HEK293 (cell line): ENCODE measurements at regions not wholly inside any gene's neighbourhood (a gene's known extent, or its start where the extent isn't known, plus 50 kb on each side); places are given as distances from the start of the nearest gene placed in this dataset.

Source experiments
- CTCF ChIA-PET: fragments of 350-600 bp; formaldehyde crosslinking; extraction: SDS; loops from one replicate; lab custom pipeline; 2021; ENCODE audit warnings: antibody characterized with exemption; lab: Yijun Ruan, JAX
- POLR2A ChIA-PET: fragments of 300-600 bp; formaldehyde crosslinking; extraction: SDS; loops from one replicate; lab custom pipeline; 2020; ENCODE audit warnings: antibody characterized with exemption, inconsistent platforms; lab: Yijun Ruan, JAX
- H3K27ac ChIP-seq: fragments of 200-500 bp; sonication (Bioruptor generic); 2 replicates; pipeline ENCODE4 v1.5.1; 2014; ENCODE audit warnings: low read depth, low read length, control low read depth, inconsistent platforms; ENCODE audit errors: extremely low read depth
- H3K36me3 ChIP-seq, 2 experiments: fragments of 200-500 bp in 1 of 2; sonication (Bioruptor generic) in 1 of 2; 1 replicate in 1 of 2; 2 replicates in 1 of 2; pipeline ENCODE4 v1.5.1; 2014 to 2017; ENCODE audit warnings: inconsistent platforms in 2 of 2, low read length in 2 of 2; ENCODE audit not compliant: control insufficient read depth in 2 of 2, insufficient read depth in 1 of 2
- H3K4me1 ChIP-seq: fragments of 200-500 bp; sonication (Bioruptor generic); 2 replicates; pipeline ENCODE4 v1.5.1; 2014; ENCODE audit warnings: mild to moderate bottlenecking, low read length, inconsistent platforms; ENCODE audit not compliant: control insufficient read depth, insufficient read depth
- H3K4me3 ChIP-seq: 2 replicates; pipeline ENCODE4 v1.5.1; 2011; ENCODE audit warnings: low read depth, mild to moderate bottlenecking, control low read depth, low read length, moderate library complexity
- H3K9me3 ChIP-seq: fragments of 200-500 bp; sonication (Bioruptor generic); 2 replicates; pipeline ENCODE4 v1.5.1; 2014; ENCODE audit warnings: low read depth, low read length, inconsistent platforms; ENCODE audit not compliant: control insufficient read depth, insufficient read depth
- AEBP2 ChIP-seq: fragments of 450-650 bp; formaldehyde crosslinking; IDR thresholded peaks from 2 replicates; pipeline ENCODE4 v1.5.1; 2016; ENCODE audit warnings: missing biosample characterization, missing genetic modification characterization, borderline replicate concordance
- KLF10 ChIP-seq: fragments of 450-650 bp; IDR thresholded peaks from 2 replicates; pipeline ENCODE4 v1.5.1; 2018; ENCODE audit warnings: missing biosample characterization, mild to moderate bottlenecking, missing genetic modification characterization
- KLF16 ChIP-seq: fragments of 450-650 bp; formaldehyde crosslinking; IDR thresholded peaks from 2 replicates; pipeline ENCODE4 v1.5.1; 2017; ENCODE audit warnings: missing biosample characterization, missing genetic modification characterization
- MZF1 ChIP-seq: fragments of 450-650 bp; formaldehyde crosslinking; IDR thresholded peaks from 2 replicates; pipeline ENCODE4 v1.5.1; 2017; ENCODE audit warnings: missing biosample characterization, missing genetic modification characterization, borderline replicate concordance
- SP2 ChIP-seq: fragments of 450-650 bp; formaldehyde crosslinking; IDR thresholded peaks from 2 replicates; pipeline ENCODE4 v1.5.1; 2016; ENCODE audit warnings: missing biosample characterization, missing genetic modification characterization
- TCF7L2 ChIP-seq: IDR thresholded peaks from 2 replicates; pipeline ENCODE4 v1.6.1; 2011; ENCODE audit warnings: low read depth, mild to moderate bottlenecking, inconsistent platforms, low read length, moderate library complexity, borderline replicate concordance
- ZBTB48 ChIP-seq: fragments of 450-650 bp; formaldehyde crosslinking; IDR thresholded peaks from 2 replicates; pipeline ENCODE4 v1.5.1; 2016; ENCODE audit warnings: missing biosample characterization, missing genetic modification characterization
- ZBTB7A ChIP-seq: fragments of 450-650 bp; formaldehyde crosslinking; IDR thresholded peaks from 2 replicates; pipeline ENCODE4 v1.5.1; 2016; ENCODE audit warnings: low read depth, missing biosample characterization, missing genetic modification characterization
- ZNF174 ChIP-seq: fragments of 450-650 bp; formaldehyde crosslinking; IDR thresholded peaks from 2 replicates; pipeline ENCODE4 v1.5.0; 2017; ENCODE audit warnings: missing biosample characterization, mild to moderate bottlenecking, missing genetic modification characterization
- ZNF18 ChIP-seq: fragments of 450-650 bp; formaldehyde crosslinking; IDR thresholded peaks from 2 replicates; pipeline ENCODE4 v1.5.1; 2016; ENCODE audit warnings: missing biosample characterization, missing genetic modification characterization
- ZNF544 ChIP-seq: fragments of 450-650 bp; formaldehyde crosslinking; IDR thresholded peaks from 2 replicates; pipeline ENCODE4 v1.5.0; 2017; ENCODE audit warnings: missing biosample characterization, missing genetic modification characterization
- ZNF658 ChIP-seq: fragments of 450-650 bp; formaldehyde crosslinking; IDR thresholded peaks from 2 replicates; pipeline ENCODE4; 2016; ENCODE audit warnings: missing biosample characterization, missing genetic modification characterization
- ZNF677 ChIP-seq: fragments of 450-650 bp; IDR thresholded peaks from 2 replicates; pipeline ENCODE4 v1.5.0; 2018; ENCODE audit warnings: missing biosample characterization, mild to moderate bottlenecking, missing genetic modification characterization, moderate library complexity
- ZNF747 ChIP-seq: fragments of 450-650 bp; formaldehyde crosslinking; IDR thresholded peaks from 2 replicates; pipeline ENCODE4 v1.5.1; 2016; ENCODE audit warnings: missing biosample characterization, missing genetic modification characterization
- ZNF830 ChIP-seq: fragments of 450-650 bp; IDR thresholded peaks from 2 replicates; pipeline ENCODE4 v1.5.0; 2018; ENCODE audit warnings: missing biosample characterization, missing genetic modification characterization, low read depth, mild to moderate bottlenecking, moderate library complexity
- ZSCAN23 ChIP-seq: fragments of 450-650 bp; formaldehyde crosslinking; IDR thresholded peaks from 2 replicates; pipeline ENCODE4 v1.5.1; 2016; ENCODE audit warnings: missing biosample characterization, missing genetic modification characterization
- TF ChIP-seq, protein P1 (sequence below): fragments of 450-650 bp; formaldehyde crosslinking; IDR thresholded peaks from 2 replicates; pipeline ENCODE4 v1.5.1; 2016; ENCODE audit warnings: missing biosample characterization, missing genetic modification characterization, low read depth
- TF ChIP-seq, protein P2 (sequence below): fragments of 450-650 bp; formaldehyde crosslinking; IDR thresholded peaks from 2 replicates; pipeline ENCODE4 v1.5.1; 2016; ENCODE audit warnings: missing biosample characterization, missing genetic modification characterization
- TF ChIP-seq, protein P3 (sequence below): fragments of 450-650 bp; formaldehyde crosslinking; IDR thresholded peaks from 2 replicates; pipeline ENCODE4 v1.5.1; 2016; ENCODE audit warnings: missing biosample characterization, missing genetic modification characterization
- TF ChIP-seq, protein P4 (sequence below): fragments of 450-650 bp; formaldehyde crosslinking; IDR thresholded peaks from 2 replicates; pipeline ENCODE4 v1.5.1; 2016; ENCODE audit warnings: missing biosample characterization, missing genetic modification characterization
- TF ChIP-seq, protein P5 (sequence below): fragments of 450-650 bp; formaldehyde crosslinking; IDR thresholded peaks from 2 replicates; pipeline ENCODE4 v1.5.1; 2017; ENCODE audit warnings: missing biosample characterization, missing genetic modification characterization

GRCh38 chr7:89549768-89550167, 604.5 kb upstream of the STEAP1 start:
- ChIA-PET POLR2A (no interaction called here), CTCF (interaction anchor here (0.6 kb wide), 1 partner anchor 543 kb away, joined by 3 read pairs; no protein-coding TSS in a partner anchor)
- TF ChIP-seq KLF10 (tag by site-specific recombination) (no peak), ZNF174 (tag by site-specific recombination) (no peak)
- TF ChIP-seq, protein P1, sequence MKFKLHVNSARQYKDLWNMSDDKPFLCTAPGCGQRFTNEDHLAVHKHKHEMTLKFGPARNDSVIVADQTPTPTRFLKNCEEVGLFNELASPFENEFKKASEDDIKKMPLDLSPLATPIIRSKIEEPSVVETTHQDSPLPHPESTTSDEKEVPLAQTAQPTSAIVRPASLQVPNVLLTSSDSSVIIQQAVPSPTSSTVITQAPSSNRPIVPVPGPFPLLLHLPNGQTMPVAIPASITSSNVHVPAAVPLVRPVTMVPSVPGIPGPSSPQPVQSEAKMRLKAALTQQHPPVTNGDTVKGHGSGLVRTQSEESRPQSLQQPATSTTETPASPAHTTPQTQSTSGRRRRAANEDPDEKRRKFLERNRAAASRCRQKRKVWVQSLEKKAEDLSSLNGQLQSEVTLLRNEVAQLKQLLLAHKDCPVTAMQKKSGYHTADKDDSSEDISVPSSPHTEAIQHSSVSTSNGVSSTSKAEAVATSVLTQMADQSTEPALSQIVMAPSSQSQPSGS (tag by site-specific recombination) = no peak
- no peaks in the 10 kb centered on the region for H3K9me3 ChIP-seq
- H3K4me1 ChIP-seq = no peaks in the 10 kb centered on the region
- H3K4me3 ChIP-seq = no peak overlapping the region
- H3K27ac ChIP-seq = no peak overlapping the region
- no peaks in the 10 kb centered on the region for H3K36me3 ChIP-seq

DNA sequence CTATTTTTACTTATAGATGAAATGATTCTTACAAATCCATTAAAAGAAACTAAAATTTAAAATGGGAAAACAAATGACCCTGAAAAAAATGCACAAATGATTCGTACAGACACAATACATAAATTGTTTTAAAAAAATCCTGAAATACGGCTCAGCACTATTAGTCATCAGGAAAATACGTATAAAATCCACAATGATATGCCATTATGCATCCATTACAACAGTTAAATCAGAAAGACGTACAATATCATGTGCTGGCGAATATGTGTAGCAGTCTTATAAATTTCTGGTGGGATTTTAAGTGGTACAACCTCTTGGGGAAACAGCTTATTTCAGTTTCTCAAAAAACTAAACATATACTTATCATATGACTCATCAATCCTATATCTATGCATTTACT, 600.1 kb upstream of the STEAP1 start:
- Histone ChIP-seq H3K4me3 (no peak overlapping the region), H3K36me3 (no peaks in the 10 kb centered on the region), H3K27ac (no peak overlapping the region), H3K9me3 (no peaks in the 10 kb centered on the region)
- CTCF ChIA-PET = no interaction called here
- TF ChIP-seq, protein P2, sequence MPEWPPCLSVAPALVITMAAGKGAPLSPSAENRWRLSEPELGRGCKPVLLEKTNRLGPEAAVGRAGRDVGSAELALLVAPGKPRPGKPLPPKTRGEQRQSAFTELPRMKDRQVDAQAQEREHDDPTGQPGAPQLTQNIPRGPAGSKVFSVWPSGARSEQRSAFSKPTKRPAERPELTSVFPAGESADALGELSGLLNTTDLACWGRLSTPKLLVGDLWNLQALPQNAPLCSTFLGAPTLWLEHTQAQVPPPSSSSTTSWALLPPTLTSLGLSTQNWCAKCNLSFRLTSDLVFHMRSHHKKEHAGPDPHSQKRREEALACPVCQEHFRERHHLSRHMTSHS (tag by site-specific recombination) = no peak
- TF ChIP-seq ZBTB48 = no peak
- no peak for TF ChIP-seq ZBTB7A
- no peak for TF ChIP-seq ZNF544 (tag by site-specific recombination)
- TF ChIP-seq, all 188 proteins: peak for 0
- POLR2A ChIA-PET = no interaction called here
- no peaks in the 10 kb centered on the region for H3K4me1 ChIP-seq

- H3K9me3 ChIP-seq = no peaks in the 10 kb centered on the region
- H3K36me3 ChIP-seq = no peaks in the 10 kb centered on the region
- POLR2A ChIA-PET = no interaction called here
- no peaks in the 10 kb centered on the region for H3K4me1 ChIP-seq
- CTCF ChIA-PET = no interaction called here
- no peak overlapping the region for H3K27ac ChIP-seq
- H3K4me3 ChIP-seq = no peak overlapping the region
- TF ChIP-seq ZNF747 (no peak), SP2 (tag by site-specific recombination) (no peak), MZF1 (tag by site-specific recombination) (no peak), ZNF677 (tag by site-specific recombination) (no peak), ZNF830 (no peak), TCF7L2 (no peak), ZNF18 (tag by site-specific recombination) (no peak), ZSCAN23 (tag by site-specific recombination) (no peak), AEBP2 (tag by site-specific recombination) (no peak), ZNF658 (tag by site-specific recombination) (no peak), KLF16 (tag by site-specific recombination) (no peak)
- TF ChIP-seq, protein P3, sequence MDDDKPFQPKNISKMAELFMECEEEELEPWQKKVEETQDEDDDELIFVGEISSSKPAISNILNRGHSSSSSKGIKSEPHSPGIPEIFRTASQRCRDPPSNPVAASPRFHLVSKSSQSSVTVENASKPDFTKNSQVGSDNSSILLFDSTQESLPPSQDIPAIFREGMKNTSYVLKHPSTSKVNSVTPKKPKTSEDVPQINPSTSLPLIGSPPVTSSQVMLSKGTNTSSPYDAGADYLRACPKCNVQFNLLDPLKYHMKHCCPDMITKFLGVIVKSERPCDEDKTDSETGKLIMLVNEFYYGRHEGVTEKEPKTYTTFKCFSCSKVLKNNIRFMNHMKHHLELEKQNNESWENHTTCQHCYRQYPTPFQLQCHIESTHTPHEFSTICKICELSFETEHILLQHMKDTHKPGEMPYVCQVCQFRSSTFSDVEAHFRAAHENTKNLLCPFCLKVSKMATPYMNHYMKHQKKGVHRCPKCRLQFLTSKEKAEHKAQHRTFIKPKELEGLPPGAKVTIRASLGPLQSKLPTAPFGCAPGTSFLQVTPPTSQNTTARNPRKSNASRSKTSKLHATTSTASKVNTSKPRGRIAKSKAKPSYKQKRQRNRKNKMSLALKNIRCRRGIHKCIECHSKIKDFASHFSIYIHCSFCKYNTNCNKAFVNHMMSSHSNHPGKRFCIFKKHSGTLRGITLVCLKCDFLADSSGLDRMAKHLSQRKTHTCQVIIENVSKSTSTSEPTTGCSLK (tag by site-specific recombination) = no peak
- TF ChIP-seq, protein P4, sequence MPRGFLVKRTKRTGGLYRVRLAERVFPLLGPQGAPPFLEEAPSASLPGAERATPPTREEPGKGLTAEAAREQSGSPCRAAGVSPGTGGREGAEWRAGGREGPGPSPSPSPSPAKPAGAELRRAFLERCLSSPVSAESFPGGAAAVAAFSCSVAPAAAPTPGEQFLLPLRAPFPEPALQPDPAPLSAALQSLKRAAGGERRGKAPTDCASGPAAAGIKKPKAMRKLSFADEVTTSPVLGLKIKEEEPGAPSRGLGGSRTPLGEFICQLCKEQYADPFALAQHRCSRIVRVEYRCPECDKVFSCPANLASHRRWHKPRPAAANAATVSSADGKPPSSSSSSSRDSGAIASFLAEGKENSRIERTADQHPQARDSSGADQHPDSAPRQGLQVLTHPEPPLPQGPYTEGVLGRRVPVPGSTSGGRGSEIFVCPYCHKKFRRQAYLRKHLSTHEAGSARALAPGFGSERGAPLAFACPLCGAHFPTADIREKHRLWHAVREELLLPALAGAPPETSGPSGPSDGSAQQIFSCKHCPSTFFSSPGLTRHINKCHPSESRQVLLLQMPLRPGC (tag by site-specific recombination) = no peak
- TF ChIP-seq, protein P5, sequence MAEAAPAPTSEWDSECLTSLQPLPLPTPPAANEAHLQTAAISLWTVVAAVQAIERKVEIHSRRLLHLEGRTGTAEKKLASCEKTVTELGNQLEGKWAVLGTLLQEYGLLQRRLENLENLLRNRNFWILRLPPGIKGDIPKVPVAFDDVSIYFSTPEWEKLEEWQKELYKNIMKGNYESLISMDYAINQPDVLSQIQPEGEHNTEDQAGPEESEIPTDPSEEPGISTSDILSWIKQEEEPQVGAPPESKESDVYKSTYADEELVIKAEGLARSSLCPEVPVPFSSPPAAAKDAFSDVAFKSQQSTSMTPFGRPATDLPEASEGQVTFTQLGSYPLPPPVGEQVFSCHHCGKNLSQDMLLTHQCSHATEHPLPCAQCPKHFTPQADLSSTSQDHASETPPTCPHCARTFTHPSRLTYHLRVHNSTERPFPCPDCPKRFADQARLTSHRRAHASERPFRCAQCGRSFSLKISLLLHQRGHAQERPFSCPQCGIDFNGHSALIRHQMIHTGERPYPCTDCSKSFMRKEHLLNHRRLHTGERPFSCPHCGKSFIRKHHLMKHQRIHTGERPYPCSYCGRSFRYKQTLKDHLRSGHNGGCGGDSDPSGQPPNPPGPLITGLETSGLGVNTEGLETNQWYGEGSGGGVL (tag by site-specific recombination) = no peak
Observed at GRCh38 chr7:89559596-89559995, 594.7 kb upstream of the STEAP1 start.
